ENCODE measurements at regions not wholly inside any gene's neighbourhood (a gene's known extent, or its start where the extent isn't known, plus 50 kb on each side); places are given as distances from the start of the nearest gene placed in this dataset.

GRCh38 chr1:185439727-185440415 is 122.8 kb upstream of the IVNS1ABP start:
- H2AFZ ChIP-seq, result no peak overlapping the region
- H3K4me3 ChIP-seq, result no peak overlapping the region
- no peaks in the 10 kb centered on the region for H3K9me3 ChIP-seq (ENCODE audit: low read depth)
- H3K79me2 ChIP-seq, result no peaks in the 10 kb centered on the region
- peak overlapping the region; percentile 56 for H3K27ac ChIP-seq
- H3K36me3 ChIP-seq (replicated peaks; ENCODE audit: insufficient read depth, low read depth), result no peaks in the 10 kb centered on the region
- 67% methylated on average over 1 of the region's 1 CpG for WGBS (ENCODE audit: low lambda C conversion rate, missing lambda C conversion rate)
- no peaks in the 10 kb centered on the region for H3K9me2 ChIP-seq (replicated peaks; ENCODE audit: insufficient read depth)
- H3K27me3 ChIP-seq, result no peaks in the 10 kb centered on the region
- H3K4me2 ChIP-seq, result no peak overlapping the region
- peaks cover 16% of the 10 kb centered on the region for H3K4me1 ChIP-seq (ENCODE audit: insufficient read depth)
- peak; percentile 57 for DNase-seq (ENCODE audit: low spot score)
- TF ChIP-seq EZH2phosphoT487 (IDR thresholded peaks at IDR 0.05; ENCODE audit: low read depth, severe bottlenecking, unreplicated experiment), result no peak
- no peak for TF ChIP-seq EZH2 (IDR thresholded peaks at IDR 0.05; ENCODE audit: borderline replicate concordance)
- TF ChIP-seq CTCF (IDR thresholded peaks at IDR 0.05; ENCODE audit: poor library complexity), result no peak
- H4K20me1 ChIP-seq (ENCODE audit: insufficient read depth, poor library complexity, severe bottlenecking), result no peaks in the 10 kb centered on the region

- no peak for DNase-seq (ENCODE audit: low spot score)
Measured at GRCh38 chr1:185438936-185439335, 121.9 kb upstream of the IVNS1ABP start.

GRCh38 chr1:185435696-185436379 is 118.8 kb upstream of the IVNS1ABP start:
- Histone ChIP-seq H3K27me3 (no peaks in the 10 kb centered on the region), H3K4me1 (ENCODE audit: insufficient read depth) (peaks cover under 1% of the 10 kb centered on the region), H3K9me3 (ENCODE audit: low read depth) (no peaks in the 10 kb centered on the region), H3K36me3 (replicated peaks; ENCODE audit: insufficient read depth, low read depth) (no peaks in the 10 kb centered on the region), H3K4me3 (no peak overlapping the region), H2AFZ (no peak overlapping the region), H3K4me2 (no peak overlapping the region), H3K79me2 (no peaks in the 10 kb centered on the region), H3K27ac (no peak overlapping the region), H4K20me1 (ENCODE audit: insufficient read depth, poor library complexity, severe bottlenecking) (no peaks in the 10 kb centered on the region), H3K9me2 (replicated peaks; ENCODE audit: insufficient read depth) (no peaks in the 10 kb centered on the region)
- no peak for DNase-seq (ENCODE audit: low spot score)
- WGBS (ENCODE audit: low lambda C conversion rate, missing lambda C conversion rate), result 83% methylated on average over 1 of the region's 1 CpG
- no peak for TF ChIP-seq CTCF (IDR thresholded peaks at IDR 0.05; ENCODE audit: poor library complexity)
- TF ChIP-seq EZH2 (IDR thresholded peaks at IDR 0.05; ENCODE audit: borderline replicate concordance), result no peak
- TF ChIP-seq EZH2phosphoT487 (IDR thresholded peaks at IDR 0.05; ENCODE audit: low read depth, severe bottlenecking, unreplicated experiment), result no peak

More at GRCh38 chr1:185438936-185439335, 121.9 kb upstream of the IVNS1ABP start:
- Histone ChIP-seq H3K9me2 (replicated peaks; ENCODE audit: insufficient read depth) (no peaks in the 10 kb centered on the region), H3K4me1 (ENCODE audit: insufficient read depth) (peaks cover 16% of the 10 kb centered on the region), H3K4me2 (no peak overlapping the region), H4K20me1 (ENCODE audit: insufficient read depth, poor library complexity, severe bottlenecking) (no peaks in the 10 kb centered on the region), H2AFZ (no peak overlapping the region), H3K27ac (peak overlapping the region; percentile 56), H3K27me3 (no peaks in the 10 kb centered on the region), H3K9me3 (ENCODE audit: low read depth) (no peaks in the 10 kb centered on the region), H3K79me2 (no peaks in the 10 kb centered on the region), H3K36me3 (replicated peaks; ENCODE audit: insufficient read depth, low read depth) (no peaks in the 10 kb centered on the region), H3K4me3 (no peak overlapping the region)
- TF ChIP-seq CTCF (IDR thresholded peaks at IDR 0.05; ENCODE audit: poor library complexity) (no peak), EZH2 (IDR thresholded peaks at IDR 0.05; ENCODE audit: borderline replicate concordance) (no peak), EZH2phosphoT487 (IDR thresholded peaks at IDR 0.05; ENCODE audit: low read depth, severe bottlenecking, unreplicated experiment) (no peak)

Data from hepatocyte (in vitro differentiated cells).